GM06990 (cell line): ENCODE measurements at regions not wholly inside any gene's neighbourhood (a gene's known extent, or its start where the extent isn't known, plus 50 kb on each side); places are given as distances from the start of the nearest gene placed in this dataset.
A peak's percentile ranks its signal among the peaks of the same experiment; 100 is the strongest.

Source experiments
- DNase-seq: peaks from one replicate; pipeline ENCODE4 v3.0.0-alpha.2; 2011; ENCODE audit not compliant: insufficient read length; ENCODE audit errors: extremely low read depth
- H3K27me3 ChIP-seq: replicated peaks from 2 replicates; pipeline ENCODE4 v1.6.0; 2011; ENCODE audit warnings: low read length; ENCODE audit not compliant: control insufficient read depth, insufficient read depth
- H3K36me3 ChIP-seq: 2 replicates; pipeline ENCODE4 v1.5.1; 2011; ENCODE audit warnings: low read length; ENCODE audit not compliant: control insufficient read depth, insufficient read depth
- H3K4me3 ChIP-seq: replicated peaks from 2 replicates; pipeline ENCODE4 v1.5.1; 2011; ENCODE audit warnings: low read depth, mild to moderate bottlenecking, control low read depth, low read length
- CTCF ChIP-seq: IDR thresholded peaks from 2 replicates; pipeline ENCODE4 v1.5.1; 2011; ENCODE audit warnings: low read length, control low read depth, mild to moderate bottlenecking, inconsistent platforms; ENCODE audit not compliant: insufficient read depth, poor library complexity, severe bottlenecking

DNA sequence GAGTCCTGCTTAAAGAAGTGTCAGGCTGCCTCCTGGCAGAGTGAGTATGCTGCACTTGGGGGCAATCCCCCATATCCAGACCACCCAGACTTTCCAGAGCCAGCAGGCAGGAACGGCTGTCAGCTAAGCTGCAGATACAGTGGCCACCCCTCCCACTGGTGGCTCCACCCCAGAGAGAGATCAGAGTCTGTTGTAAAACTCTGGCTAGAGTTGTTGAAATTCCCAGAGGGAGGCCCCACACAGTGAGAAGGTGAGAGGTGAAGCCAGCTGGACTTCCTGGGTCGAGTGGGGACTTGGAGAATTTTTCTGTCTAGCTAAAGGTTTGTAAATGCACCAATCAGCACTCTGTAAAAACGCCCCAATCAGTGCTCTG, 533.8 kb upstream of the ACVR2A start:
- no peak for DNase-seq
- no peak for TF ChIP-seq CTCF
- H3K36me3 ChIP-seq = no peaks in the 10 kb centered on the region
- H3K4me3 ChIP-seq = no peak overlapping the region
- H3K27me3 ChIP-seq = no peaks in the 10 kb centered on the region

DNA sequence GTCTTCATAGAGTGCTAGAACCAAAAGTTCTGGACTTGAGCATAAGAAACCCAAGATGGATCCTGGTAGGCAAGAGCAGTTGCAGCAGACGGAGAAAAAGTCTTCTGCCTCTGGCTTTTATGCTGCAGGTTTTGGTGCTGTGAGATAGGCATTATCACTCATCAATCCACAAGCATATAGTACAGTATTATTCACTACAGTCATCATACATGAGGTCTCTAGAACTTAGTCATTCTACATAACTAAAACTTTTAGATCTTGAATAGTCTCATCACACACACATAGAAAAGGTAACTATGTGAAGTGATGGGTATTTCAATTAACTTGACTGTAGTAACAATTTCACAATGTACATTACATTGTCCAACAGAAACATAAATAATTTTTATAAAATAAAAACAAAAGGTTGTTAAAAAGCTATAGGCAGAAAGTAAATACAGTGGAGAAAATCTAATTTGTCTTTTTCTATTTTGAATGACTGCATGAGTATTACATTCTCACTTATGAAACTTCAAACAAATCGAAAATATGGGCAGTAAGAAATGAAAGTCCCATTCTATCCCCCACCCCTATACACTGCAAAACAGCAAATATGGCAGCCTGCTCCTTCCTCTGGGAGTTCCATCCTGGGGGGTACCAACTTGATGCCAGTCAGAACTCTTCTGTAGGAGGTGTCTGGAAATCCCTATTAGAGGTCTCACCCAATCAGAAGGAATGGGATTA, 534.3 kb upstream of the ACVR2A start:
- DNase-seq = no peak
- no peaks in the 10 kb centered on the region for H3K27me3 ChIP-seq
- no peak for TF ChIP-seq CTCF
- H3K36me3 ChIP-seq = no peaks in the 10 kb centered on the region
- no peak overlapping the region for H3K4me3 ChIP-seq

DNA sequence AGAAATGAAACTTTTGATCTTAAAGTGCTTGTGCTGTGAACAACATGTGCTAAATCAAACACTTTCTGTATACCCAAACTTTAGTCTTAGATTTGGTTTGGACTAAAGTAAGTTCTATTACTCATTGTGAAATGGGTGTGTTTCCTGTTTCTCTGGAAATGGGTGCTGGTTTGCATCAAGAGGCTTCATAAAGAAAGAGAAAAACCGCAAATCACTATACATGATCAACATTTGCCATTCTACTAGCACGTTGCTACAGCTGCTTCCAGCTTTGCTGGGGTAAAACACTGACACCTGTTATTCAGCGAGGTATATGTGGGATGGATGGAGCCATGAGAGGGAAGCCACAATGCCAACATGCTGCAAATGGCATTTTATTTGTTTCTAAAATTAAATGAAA, 547.0 kb upstream of the ACVR2A start:
- Histone ChIP-seq H3K4me3 (no peak overlapping the region), H3K36me3 (no peaks in the 10 kb centered on the region), H3K27me3 (no peaks in the 10 kb centered on the region)
- DNase-seq = peak; percentile 70
- TF ChIP-seq CTCF = no peak

GRCh38 chr2:147294825-147295392, 549.9 kb upstream of the ACVR2A start:
- Histone ChIP-seq H3K4me3 (no peak overlapping the region), H3K36me3 (no peaks in the 10 kb centered on the region), H3K27me3 (no peaks in the 10 kb centered on the region)
- TF ChIP-seq CTCF = no peak
- no peak for DNase-seq

DNA sequence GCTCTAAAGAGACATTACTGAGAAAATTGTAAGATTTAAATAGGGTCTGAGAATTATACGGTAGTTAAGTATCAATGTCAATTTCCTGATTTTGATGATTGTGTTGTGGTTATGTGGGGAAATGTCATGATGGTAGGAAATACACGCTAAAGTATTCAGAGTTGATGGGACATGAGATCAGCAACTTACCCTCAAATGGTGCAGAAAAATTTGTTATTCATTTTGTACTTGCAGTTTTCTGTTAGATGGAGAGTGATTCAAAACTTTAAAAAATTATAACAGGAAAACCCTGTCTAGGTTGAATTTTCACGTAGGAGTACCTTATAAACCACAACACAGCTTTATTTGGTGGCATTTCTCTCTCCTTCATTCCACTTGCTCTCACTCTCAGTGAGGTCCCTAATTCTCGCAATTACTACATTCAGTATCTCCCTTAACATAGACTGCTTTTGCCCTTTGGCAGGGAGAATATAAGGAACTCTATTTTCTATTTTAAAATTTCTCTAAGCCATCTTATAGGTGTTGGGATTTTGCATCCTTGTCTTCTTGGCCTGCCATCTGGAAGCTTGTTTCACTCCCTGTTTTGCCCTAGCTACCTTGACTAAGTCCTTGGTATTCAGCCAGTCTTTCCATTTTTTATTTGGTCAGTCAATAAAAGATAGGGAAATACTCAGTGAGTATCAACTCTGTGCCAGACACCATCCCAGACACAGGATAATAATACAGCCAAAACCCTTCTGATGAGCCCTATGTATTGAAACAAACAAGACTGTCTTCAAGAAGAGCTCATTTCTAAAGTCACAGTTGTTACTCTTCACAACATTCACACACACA, 550.6 kb upstream of the ACVR2A start:
- no peaks in the 10 kb centered on the region for H3K36me3 ChIP-seq

More for the DNA sequence above, 550.6 kb upstream of the ACVR2A start:
- no peak overlapping the region for H3K4me3 ChIP-seq
- no peak for TF ChIP-seq CTCF
- no peak for DNase-seq
- no peaks in the 10 kb centered on the region for H3K27me3 ChIP-seq
